ENCODE measurements at regions not wholly inside any gene's neighbourhood (a gene's known extent, or its start where the extent isn't known, plus 50 kb on each side); places are given as distances from the start of the nearest gene placed in this dataset.

- TF ChIP-seq L3MBTL2 (IDR thresholded peaks at IDR 0.05) (no peak), TCF7L2 (IDR thresholded peaks at IDR 0.05; ENCODE audit: low read depth, low read length) (no peak), CBFB (CRISPR knock-in tag; IDR thresholded peaks at IDR 0.05) (no peak)
These were observed 136.5 kb upstream of the CRY1 start (continued) for GRCh38 chr12:107229827-107230226.

- in situ Hi-C loops (cut with MboI): no loop called here
- H2AFZ ChIP-seq (ENCODE audit: low read depth, low read length): no peak overlapping the region
- POLR2A ChIA-PET: no interaction called here
- H3K9me1 ChIP-seq (ENCODE audit: control insufficient read depth, insufficient read depth, low read length): no peaks in the 10 kb centered on the region
- H3K4me3 ChIP-seq: no peak overlapping the region
- FAIRE-seq (peak; percentile 54), DNase-seq (ENCODE audit: extremely low read depth in 1 of 4, low spot score in 3 of 4) (no peak), ATAC-seq (no peak)
- H3K4me1 ChIP-seq (replicated peaks in 1 of 2; ENCODE audit: control insufficient read depth in 2 of 2, insufficient read depth in 2 of 2, low read length in 2 of 2): no peaks in the 10 kb centered on the region
- H3K79me2 ChIP-seq (ENCODE audit: control insufficient read depth, insufficient read depth, low read length): no peaks in the 10 kb centered on the region
- H4K20me1 ChIP-seq (replicated peaks; ENCODE audit: control insufficient read depth, insufficient read depth, low read length): no peaks in the 10 kb centered on the region
- CTCF ChIA-PET (ENCODE audit: low intra/inter-chr PET ratio): no interaction called here
- peaks cover 5 to 7% of the 10 kb centered on the region in 2 experiments; a peak in 3 of 5 replicates for H3K27me3 ChIP-seq (ENCODE audit: control insufficient read depth in 2 of 2, insufficient read depth in 2 of 2, low read length in 2 of 2)
- H3K36me3 ChIP-seq (ENCODE audit: control insufficient read depth, insufficient read depth, low read length): no peaks in the 10 kb centered on the region
- no peaks in the 10 kb centered on the region for H3K9me3 ChIP-seq (replicated peaks; ENCODE audit: control insufficient read depth, insufficient read depth, low read depth, low read length)
- no TSS peak for BruUV-seq (replicated peaks)
- intact Hi-C loops (cut with micrococcal nuclease): no loop called here
- TF ChIP-seq MAZ (CRISPR knock-in tag; conservative IDR thresholded peaks at IDR 0.05 in 1 of 2, IDR thresholded peaks at IDR 0.05 in 1 of 2): no peak
- no peak overlapping the region for H3K4me2 ChIP-seq (ENCODE audit: insufficient read depth, low read length)
- 1% methylated on average over 11 of the region's 11 CpGs for WGBS (ENCODE audit: insufficient coverage, low coverage, missing lambda C conversion rate)
- no peak overlapping the region for H3K27ac ChIP-seq (ENCODE audit: extremely low read depth, low read depth, low read length)
- H3K9ac ChIP-seq (ENCODE audit: insufficient read depth in 1 of 2, low read depth in 2 of 2, low read length in 2 of 2): no peak overlapping the region
These were observed 138.0 kb upstream of the CRY1 start for GRCh38 chr12:107231303-107231702.

- WGBS (ENCODE audit: insufficient coverage, low coverage, missing lambda C conversion rate): 0% methylated on average over 3 of the region's 3 CpGs
- H3K4me3 ChIP-seq: no peak overlapping the region
- H3K9me3 ChIP-seq (replicated peaks; ENCODE audit: control insufficient read depth, insufficient read depth, low read depth, low read length): no peaks in the 10 kb centered on the region
- H3K36me3 ChIP-seq (ENCODE audit: control insufficient read depth, insufficient read depth, low read length): no peaks in the 10 kb centered on the region
- no TSS peak for BruUV-seq (replicated peaks)
- H3K4me1 ChIP-seq (replicated peaks in 1 of 2; ENCODE audit: control insufficient read depth in 2 of 2, insufficient read depth in 2 of 2, low read length in 2 of 2): no peaks in the 10 kb centered on the region
- H3K27ac ChIP-seq (ENCODE audit: extremely low read depth, low read depth, low read length): no peak overlapping the region
- no peak overlapping the region for H3K4me2 ChIP-seq (ENCODE audit: insufficient read depth, low read length)
- H4K20me1 ChIP-seq (replicated peaks; ENCODE audit: control insufficient read depth, insufficient read depth, low read length): no peaks in the 10 kb centered on the region
- in situ Hi-C loops (cut with MboI): no loop called here
- FAIRE-seq: no peak
- TF ChIP-seq RBFOX2 (IDR thresholded peaks at IDR 0.05; ENCODE audit: low read depth, low read length) (no peak), ETS2 (tag; IDR thresholded peaks at IDR 0.05; ENCODE audit: borderline replicate concordance, poor library complexity, severe bottlenecking) (no peak), MEF2D (tag; conservative IDR thresholded peaks at IDR 0.05; ENCODE audit: low read depth) (no peak), E2F6 (IDR thresholded peaks at IDR 0.05; ENCODE audit: borderline replicate concordance in 1 of 2, extremely low read depth in 1 of 2, insufficient read depth in 1 of 2, insufficient read length in 1 of 2, low read depth in 1 of 2, low read length in 1 of 2, poor library complexity in 1 of 2, severe bottlenecking in 1 of 2) (no peak), TCF7 (IDR thresholded peaks at IDR 0.05; ENCODE audit: borderline replicate concordance) (no peak), NEUROD1 (IDR thresholded peaks at IDR 0.05; ENCODE audit: borderline replicate concordance, low read depth, low read length, partially characterized antibody) (no peak)
- H3K9me1 ChIP-seq (ENCODE audit: control insufficient read depth, insufficient read depth, low read length): no peaks in the 10 kb centered on the region
- no peak overlapping the region for H3K9ac ChIP-seq (ENCODE audit: insufficient read depth in 1 of 2, low read depth in 2 of 2, low read length in 2 of 2)
- no peak for ATAC-seq
- intact Hi-C loops (cut with micrococcal nuclease): no loop called here
- no peaks in the 10 kb centered on the region for H3K79me2 ChIP-seq (ENCODE audit: control insufficient read depth, insufficient read depth, low read length)
- POLR2A ChIA-PET: no interaction called here
- DNase-seq (ENCODE audit: extremely low read depth in 1 of 4, low spot score in 3 of 4): no peak
- CTCF ChIA-PET (ENCODE audit: low intra/inter-chr PET ratio): no interaction called here
- no peak overlapping the region for H2AFZ ChIP-seq (ENCODE audit: low read depth, low read length)
- peaks cover 5 to 11% of the 10 kb centered on the region in 2 experiments; a peak in 3 of 5 replicates for H3K27me3 ChIP-seq (ENCODE audit: control insufficient read depth in 2 of 2, insufficient read depth in 2 of 2, low read length in 2 of 2)
These were observed 140.2 kb upstream of the CRY1 start for GRCh38 chr12:107233551-107233950.
